HepG2 (cell line): ENCODE measurements at regions not wholly inside any gene's neighbourhood (a gene's known extent, or its start where the extent isn't known, plus 50 kb on each side); places are given as distances from the start of the nearest gene placed in this dataset.

Source experiments
- ATAC-seq: fragments of 200-7000 bp; cut with Tn5 transposase; 3 replicates; pipeline ENCODE4 v1.9.1; 2020; ENCODE audit warnings: mild to moderate bottlenecking, moderate library complexity
- BruUV-seq: library from RNA; stranded (reverse); fragments of 400-500 nt; replicated peaks from 2 replicates; lab custom pipeline; 2021; lab: Mats Ljungman, UMichigan
- CTCF ChIA-PET: fragments of 300-600 bp; formaldehyde crosslinking; extraction: SDS; loops from one replicate; lab custom pipeline; 2021; ENCODE audit warnings: low total read pairs, inconsistent platforms, low intra/inter-chr PET ratio; lab: Yijun Ruan, JAX
- POLR2A ChIA-PET: fragments of 350-600 bp; sonication (Branson Sonifier 250); formaldehyde crosslinking; loops from one replicate; lab custom pipeline; 2020; ENCODE audit warnings: antibody characterized with exemption, inconsistent platforms; lab: Yijun Ruan, JAX
- DNase-seq: peaks from one replicate; pipeline ENCODE4 v3.0.0-alpha.2; 2015; ENCODE audit warnings: low spot score
- FAIRE-seq: peaks from 3 replicates; lab custom pipeline; 2011; peaks lifted over from hg19 to GRCh38; lab: Jason Lieb, UNC
- H2AFZ ChIP-seq: one replicate; pipeline ENCODE4 v1.6.1; 2011; ENCODE audit warnings: low read length, inconsistent platforms
- H3K27ac ChIP-seq: fragments of 300-600 bp; 3 replicates; pipeline ENCODE4 v1.8.0; 2011; ENCODE audit warnings: mixed run types, mild to moderate bottlenecking, mixed read lengths, low read length, inconsistent platforms; ENCODE audit not compliant: insufficient read depth; ENCODE audit errors: extremely low read length
- H3K27me3 ChIP-seq, 2 experiments: fragments of 200-600 bp in 1 of 2; 2 replicates in 1 of 2; 3 replicates in 1 of 2; pipeline versions ENCODE4 v1.6.0 to v1.8.0; 2011; ENCODE audit warnings: low read length in 2 of 2, mild to moderate bottlenecking in 2 of 2, moderate library complexity in 2 of 2, inconsistent platforms in 1 of 2; ENCODE audit not compliant: insufficient read depth in 2 of 2, control insufficient read depth in 1 of 2
- H3K36me3 ChIP-seq, 2 experiments: fragments of 200-600 bp in 1 of 2; replicated peaks in 1 of 2; 2 replicates in 1 of 2; 3 replicates in 1 of 2; pipeline versions ENCODE4 v1.5.1 to v1.8.0; 2011; ENCODE audit warnings: low read length in 2 of 2, inconsistent platforms in 1 of 2; ENCODE audit not compliant: insufficient read depth in 2 of 2, control insufficient read depth in 1 of 2
- H3K4me1 ChIP-seq: 2 replicates; pipeline ENCODE4 v1.5.1; 2012; ENCODE audit warnings: low read length, inconsistent platforms; ENCODE audit not compliant: insufficient read depth
- H3K4me2 ChIP-seq: 2 replicates; pipeline ENCODE4 v1.6.0; 2011; ENCODE audit warnings: low read depth, low read length, inconsistent platforms
- H3K4me3 ChIP-seq, 3 experiments: fragments of 200-600 bp in 1 of 3; sonication (generic), shearing (Covaris generic) in 1 of 3; replicated peaks in 1 of 3; 2 replicates each; pipeline ENCODE4 v1.5.1; 2011 to 2016; ENCODE audit warnings: low read length in 3 of 3, inconsistent platforms in 2 of 3, low read depth in 2 of 3, mild to moderate bottlenecking in 2 of 3, control low read depth in 1 of 3, mixed read lengths in 1 of 3; ENCODE audit not compliant: insufficient read depth in 1 of 3
- H3K79me2 ChIP-seq: one replicate; pipeline ENCODE4 v1.6.1; 2011; ENCODE audit warnings: low read length, inconsistent platforms; ENCODE audit not compliant: insufficient read depth
- H3K9ac ChIP-seq: 2 replicates; pipeline ENCODE4 v1.6.0; 2011; ENCODE audit warnings: mild to moderate bottlenecking, low read depth, low read length, inconsistent platforms; ENCODE audit not compliant: insufficient read depth
- H3K9me3 ChIP-seq: 2 replicates; pipeline ENCODE4 v1.5.1; 2012; ENCODE audit warnings: mild to moderate bottlenecking, low read length
- H4K20me1 ChIP-seq: 2 replicates; pipeline ENCODE4 v1.6.0; 2011; ENCODE audit warnings: inconsistent platforms, mild to moderate bottlenecking, low read length, moderate library complexity; ENCODE audit not compliant: insufficient read depth
- CAMTA2 ChIP-seq: sonication (generic); formaldehyde crosslinking; IDR thresholded peaks from 2 replicates; pipeline ENCODE4 v1.4.0; 2020; ENCODE audit warnings: mild to moderate bottlenecking, missing genetic modification reagents, borderline replicate concordance
- CC2D1A ChIP-seq: sonication (generic); formaldehyde crosslinking; IDR thresholded peaks from 2 replicates; pipeline ENCODE4 v1.8.1; 2023; ENCODE audit warnings: mild to moderate bottlenecking, missing genetic modification reagents
- IKZF1 ChIP-seq: fragments of 450-650 bp; IDR thresholded peaks from 2 replicates; pipeline ENCODE4 v1.7.1; 2016
- MIER3 ChIP-seq: IDR thresholded peaks from 2 replicates; pipeline ENCODE4 v1.6.1; 2016; ENCODE audit warnings: missing compliant biosample characterization, borderline replicate concordance
- MXD4 ChIP-seq: IDR thresholded peaks from 2 replicates; pipeline ENCODE4 v1.6.1; 2016; ENCODE audit warnings: mild to moderate bottlenecking, missing biosample characterization, missing genetic modification reagents
- NCOA5 ChIP-seq: sonication (generic); formaldehyde crosslinking; IDR thresholded peaks from 2 replicates; pipeline ENCODE4 v1.4.0; 2020; ENCODE audit warnings: missing genetic modification reagents
- POGZ ChIP-seq: sonication (generic); formaldehyde crosslinking; IDR thresholded peaks from 2 replicates; pipeline ENCODE4 v1.4.0; 2020; ENCODE audit warnings: mild to moderate bottlenecking, missing genetic modification reagents
- ZFP62 ChIP-seq: sonication (generic); formaldehyde crosslinking; IDR thresholded peaks from 2 replicates; pipeline ENCODE4 v1.4.0; 2020; ENCODE audit warnings: missing genetic modification reagents
- ZNF333 ChIP-seq: sonication (generic); formaldehyde crosslinking; IDR thresholded peaks from 2 replicates; pipeline ENCODE4 v1.4.0; 2020; ENCODE audit warnings: mild to moderate bottlenecking, missing genetic modification reagents, borderline replicate concordance
- ZNF552 ChIP-seq: sonication (generic); formaldehyde crosslinking; IDR thresholded peaks from 2 replicates; pipeline ENCODE4 v1.9.0; 2022; ENCODE audit warnings: missing genetic modification reagents, mild to moderate bottlenecking, borderline replicate concordance
- ZNF674 ChIP-seq: sonication (generic); formaldehyde crosslinking; IDR thresholded peaks from 2 replicates; pipeline ENCODE4 v1.5.0; 2020; ENCODE audit warnings: low read depth, mild to moderate bottlenecking, missing genetic modification reagents
- ZZZ3 ChIP-seq: sonication (generic); formaldehyde crosslinking; IDR thresholded peaks from 2 replicates; pipeline ENCODE4 v1.4.0; 2020; ENCODE audit warnings: missing genetic modification reagents, mild to moderate bottlenecking, borderline replicate concordance
- WGBS: methylation state at CpG from one replicate; pipeline ENCODE4 v1.1.6; 2017; ENCODE audit warnings: low lambda C conversion rate; 5-methylcytosine and 5-hydroxymethylcytosine counted together
- in situ Hi-C: cut with HindIII; loops from 2 replicates; pipeline ENCODE4 v1.10.0; 2017; ENCODE audit warnings: low pct_unique_long_range_greater_than_20kb; ENCODE audit not compliant: extremely low pct_ligation_motif_present
- intact Hi-C: fragments of 100-400 bp; cut with micrococcal nuclease; formaldehyde crosslinking; loops from one replicate; pipeline ENCODE4 v1.10.0; 2022; ENCODE audit not compliant: unreplicated experiment
- TF ChIP-seq, protein P1 (sequence below): sonication (generic); formaldehyde crosslinking; IDR thresholded peaks from 2 replicates; pipeline ENCODE4 v1.4.0; 2020; ENCODE audit warnings: missing genetic modification reagents

DNA sequence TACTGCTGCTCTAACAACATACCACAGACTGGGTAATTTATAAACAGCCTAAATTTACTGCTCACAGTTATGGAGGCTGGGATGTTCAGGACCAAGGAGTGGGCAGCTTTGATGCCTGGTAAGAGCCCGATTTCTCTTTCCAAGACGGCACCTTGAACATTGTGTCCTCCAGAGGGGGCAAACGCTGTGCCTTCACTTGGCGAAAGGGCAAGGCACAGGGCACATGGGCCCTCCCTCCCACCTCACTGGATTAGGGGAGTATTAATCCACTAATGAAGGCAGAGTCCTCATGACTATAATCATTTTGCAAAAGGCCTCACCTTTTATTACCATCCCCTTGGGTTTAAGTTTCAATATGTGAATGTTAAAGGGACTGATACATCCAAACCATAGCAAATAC lies 397.7 kb downstream of the TMEM38B start:
- Histone ChIP-seq H3K36me3 (no peaks in the 10 kb centered on the region), H2AFZ (no peak overlapping the region), H3K4me1 (no peaks in the 10 kb centered on the region), H3K9ac (no peak overlapping the region), H4K20me1 (no peaks in the 10 kb centered on the region), H3K27me3 (no peaks in the 10 kb centered on the region), H3K79me2 (no peaks in the 10 kb centered on the region), H3K4me3 (no peak overlapping the region), H3K27ac (no peak overlapping the region), H3K4me2 (no peak overlapping the region), H3K9me3 (no peaks in the 10 kb centered on the region)
- POLR2A ChIA-PET: no interaction called here
- no TSS peak for BruUV-seq
- FAIRE-seq (no peak), ATAC-seq (no peak), DNase-seq (no peak)
- in situ Hi-C loops: no loop called here
- CTCF ChIA-PET: no interaction called here
- WGBS: 16% methylated on average over 4 of the region's 4 CpGs
- TF ChIP-seq NCOA5 (CRISPR knock-in tag) (no peak), ZNF333 (CRISPR knock-in tag) (no peak), ZNF552 (CRISPR knock-in tag) (no peak), MXD4 (no peak), CAMTA2 (no peak), ZNF674 (CRISPR knock-in tag) (no peak), POGZ (CRISPR knock-in tag) (no peak), IKZF1 (no peak), ZFP62 (CRISPR knock-in tag) (no peak), ZZZ3 (CRISPR knock-in tag) (no peak), MIER3 (no peak), CC2D1A (CRISPR knock-in tag) (no peak)
- TF ChIP-seq, protein P1, sequence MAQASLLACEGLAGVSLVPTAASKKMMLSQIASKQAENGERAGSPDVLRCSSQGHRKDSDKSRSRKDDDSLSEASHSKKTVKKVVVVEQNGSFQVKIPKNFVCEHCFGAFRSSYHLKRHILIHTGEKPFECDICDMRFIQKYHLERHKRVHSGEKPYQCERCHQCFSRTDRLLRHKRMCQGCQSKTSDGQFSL (CRISPR knock-in tag): no peak
- intact Hi-C loops: no loop called here
